GM12873 (cell line): ENCODE measurements at regions not wholly inside any gene's neighbourhood (a gene's known extent, or its start where the extent isn't known, plus 50 kb on each side); places are given as distances from the start of the nearest gene placed in this dataset.

Experiments used
- CTCF ChIP-seq: IDR thresholded peaks from 2 replicates; pipeline ENCODE4 v1.5.1; 2012; ENCODE audit warnings: low read depth, mild to moderate bottlenecking, moderate library complexity, low read length, control low read depth; ENCODE audit not compliant: insufficient read depth; ENCODE audit errors: missing control alignments

GRCh38 chr17:54373970-54374369 is 526.7 kb upstream of the TOM1L1 start:
- no peak for TF ChIP-seq CTCF

- no peak for TF ChIP-seq CTCF
Measured at GRCh38 chr17:54381482-54381881, 519.2 kb upstream of the TOM1L1 start.

GRCh38 chr17:54404259-54404658 is 496.4 kb upstream of the TOM1L1 start:
- no peak for TF ChIP-seq CTCF

- no peak for TF ChIP-seq CTCF
Measured at GRCh38 chr17:54405826-54406225, 494.8 kb upstream of the TOM1L1 start.

- TF ChIP-seq CTCF = no peak
Measured at GRCh38 chr17:54408731-54409130, 491.9 kb upstream of the TOM1L1 start.

- TF ChIP-seq CTCF = no peak
Measured at GRCh38 chr17:54418467-54418866, 482.2 kb upstream of the TOM1L1 start.

GRCh38 chr17:54425671-54426070 is 475.0 kb upstream of the TOM1L1 start:
- no peak for TF ChIP-seq CTCF
